Natural killer cell (primary cell): ENCODE measurements at regions not wholly inside any gene's neighbourhood (a gene's known extent, or its start where the extent isn't known, plus 50 kb on each side); places are given as distances from the start of the nearest gene placed in this dataset.

Experiments
- ATAC-seq, 3 donors: fragments of 150-1000 bp in 2 of 3; fragments of 200-7000 bp in 1 of 3; cut with Tn5 transposase; 1 replicate in 1 of 3; 2 replicates in 2 of 3; pipeline ENCODE4 v1.10.0; 2021; ENCODE audit warnings: mild to moderate bottlenecking in 2 of 3, moderate library complexity in 2 of 3
- DNase-seq, 2 donors: peaks; one replicate each; pipeline versions ENCODE4 v3.0.0 to v3.0.0-alpha.2; 2013 to 2021; ENCODE audit warnings: mixed read lengths in 1 of 2
- H3K27ac ChIP-seq: one replicate; pipeline ENCODE4 v1.5.1; 2013; ENCODE audit warnings: mild to moderate bottlenecking, low read length
- H3K27me3 ChIP-seq: one replicate; pipeline ENCODE4 v1.6.1; 2013; ENCODE audit warnings: low read length; ENCODE audit not compliant: control insufficient read depth, insufficient read depth
- H3K36me3 ChIP-seq: one replicate; pipeline ENCODE4 v1.6.1; 2013; ENCODE audit warnings: low read length; ENCODE audit not compliant: control insufficient read depth, insufficient read depth
- H3K4me1 ChIP-seq: one replicate; pipeline ENCODE4 v1.6.1; 2013; ENCODE audit warnings: low read length; ENCODE audit not compliant: control insufficient read depth, insufficient read depth
- H3K4me3 ChIP-seq: one replicate; pipeline ENCODE4 v1.5.1; 2013; ENCODE audit warnings: low read length
- H3K9me3 ChIP-seq: one replicate; pipeline ENCODE4 v1.6.1; 2013; ENCODE audit warnings: low read length; ENCODE audit not compliant: control insufficient read depth, insufficient read depth
- H3K27ac Mint-ChIP-seq, 2 donors: one replicate each; pipeline ENCODE4 v1.8.0; 2022; ENCODE audit warnings: mild to moderate bottlenecking in 2 of 2, mixed read lengths in 2 of 2, moderate library complexity in 1 of 2
- H3K27me3 Mint-ChIP-seq, 2 donors: one replicate each; pipeline ENCODE4 v1.8.0; 2022; ENCODE audit warnings: low read depth in 2 of 2, mixed read lengths in 2 of 2
- H3K36me3 Mint-ChIP-seq: one replicate; pipeline ENCODE4 v1.8.0; 2022; ENCODE audit warnings: mixed read lengths
- H3K4me1 Mint-ChIP-seq, 2 donors: one replicate each; pipeline ENCODE4 v1.8.0; 2022; ENCODE audit warnings: mixed read lengths in 2 of 2
- H3K4me3 Mint-ChIP-seq: one replicate; pipeline ENCODE4 v1.8.0; 2022; ENCODE audit warnings: mild to moderate bottlenecking, moderate library complexity, mixed read lengths
- H3K9me3 Mint-ChIP-seq, 2 donors: one replicate each; pipeline ENCODE4 v1.8.0; 2022; ENCODE audit warnings: mixed read lengths in 2 of 2
- CTCF ChIP-seq: fragments of 200-600 bp; IDR thresholded peaks from one replicate; pipeline ENCODE4 v1.8.0; 2022; ENCODE audit warnings: antibody characterized with exemption
- WGBS: methylation state at CpG from one replicate; pipeline ENCODE4 v1.1.7; 2013; ENCODE audit warnings: missing lambda C conversion rate; ENCODE audit not compliant: insufficient coverage; 5-methylcytosine and 5-hydroxymethylcytosine counted together
- intact Hi-C: fragments of 100-400 bp; cut with micrococcal nuclease; formaldehyde crosslinking; loops from one replicate; pipeline ENCODE4 v1.14.2; 2022

GRCh38 chr1:38210021-38210894, 163.7 kb upstream of the POU3F1 start:
- TF ChIP-seq CTCF = no peak
- WGBS = 88% methylated on average over 15 of the region's 15 CpGs
- H3K4me3 Mint-ChIP-seq = no peak overlapping the region
- no peak overlapping the region for H3K4me3 ChIP-seq
- intact Hi-C loops = no loop called here
- ATAC-seq (no peak), DNase-seq (no peak)
- no peak overlapping the region for H3K27ac Mint-ChIP-seq
- no peaks in the 10 kb centered on the region for H3K36me3 Mint-ChIP-seq
- no peak overlapping the region for H3K27ac ChIP-seq
- H3K9me3 ChIP-seq = no peaks in the 10 kb centered on the region
- no peaks in the 10 kb centered on the region for H3K36me3 ChIP-seq
- no peaks in the 10 kb centered on the region for H3K9me3 Mint-ChIP-seq
- no peaks in the 10 kb centered on the region for H3K27me3 ChIP-seq
- no peaks in the 10 kb centered on the region for H3K4me1 ChIP-seq
- peaks cover 14 to 25% of the 10 kb centered on the region in 2 donors for H3K27me3 Mint-ChIP-seq
- peaks cover 7% of the 10 kb centered on the region in 2 donors for H3K4me1 Mint-ChIP-seq

GRCh38 chr1:38208716-38209632, 162.4 kb upstream of the POU3F1 start:
- DNase-seq (no peak), ATAC-seq (no peak)
- Histone ChIP-seq H3K27me3 (no peaks in the 10 kb centered on the region), H3K36me3 (no peaks in the 10 kb centered on the region), H3K4me3 (no peak overlapping the region), H3K9me3 (no peaks in the 10 kb centered on the region), H3K4me1 (no peaks in the 10 kb centered on the region), H3K27ac (no peak overlapping the region)
- Mint-ChIP-seq H3K4me3 (no peak overlapping the region), H3K4me1 (peaks cover 7% of the 10 kb centered on the region in 2 donors), H3K27me3 (peaks cover 11 to 19% of the 10 kb centered on the region in 2 donors), H3K27ac (no peak overlapping the region), H3K36me3 (no peaks in the 10 kb centered on the region), H3K9me3 (no peaks in the 10 kb centered on the region)
- TF ChIP-seq CTCF = no peak
- 70% methylated on average over 9 of the region's 9 CpGs for WGBS
- intact Hi-C loops = no loop called here

GRCh38 chr1:38207906-38208305, 161.3 kb upstream of the POU3F1 start:
- no peaks in the 10 kb centered on the region for H3K36me3 ChIP-seq
- intact Hi-C loops = no loop called here
- H3K4me1 Mint-ChIP-seq = no peaks in the 10 kb centered on the region
- ATAC-seq = no peak
- WGBS = 74% methylated on average over 4 of the region's 4 CpGs
- H3K36me3 Mint-ChIP-seq = no peaks in the 10 kb centered on the region
- TF ChIP-seq CTCF = no peak
- peaks cover 6 to 10% of the 10 kb centered on the region in 2 donors for H3K27me3 Mint-ChIP-seq
- no peaks in the 10 kb centered on the region for H3K4me1 ChIP-seq
- no peak overlapping the region for H3K27ac Mint-ChIP-seq
- H3K4me3 Mint-ChIP-seq = no peak overlapping the region
- H3K27ac ChIP-seq = no peak overlapping the region
- no peaks in the 10 kb centered on the region for H3K9me3 ChIP-seq
- H3K27me3 ChIP-seq = no peaks in the 10 kb centered on the region
- no peak for DNase-seq
- no peak overlapping the region for H3K4me3 ChIP-seq
- no peaks in the 10 kb centered on the region for H3K9me3 Mint-ChIP-seq
